HG03460 (cell line): ENCODE measurements at regions not wholly inside any gene's neighbourhood (a gene's known extent, or its start where the extent isn't known, plus 50 kb on each side); places are given as distances from the start of the nearest gene placed in this dataset.

ENCODE experiments used
- ATAC-seq: cut with Tn5 transposase; IDR thresholded peaks from one replicate; pipeline ENCODE4 v1.9.1; 2021; ENCODE audit not compliant: unreplicated experiment

- no peak for ATAC-seq
Observed at GRCh38 chr4:151917145-151917734, 156.4 kb upstream of the GATB start.

- no peak for ATAC-seq
Observed at GRCh38 chr4:151912632-151913031, 151.8 kb upstream of the GATB start.

DNA sequence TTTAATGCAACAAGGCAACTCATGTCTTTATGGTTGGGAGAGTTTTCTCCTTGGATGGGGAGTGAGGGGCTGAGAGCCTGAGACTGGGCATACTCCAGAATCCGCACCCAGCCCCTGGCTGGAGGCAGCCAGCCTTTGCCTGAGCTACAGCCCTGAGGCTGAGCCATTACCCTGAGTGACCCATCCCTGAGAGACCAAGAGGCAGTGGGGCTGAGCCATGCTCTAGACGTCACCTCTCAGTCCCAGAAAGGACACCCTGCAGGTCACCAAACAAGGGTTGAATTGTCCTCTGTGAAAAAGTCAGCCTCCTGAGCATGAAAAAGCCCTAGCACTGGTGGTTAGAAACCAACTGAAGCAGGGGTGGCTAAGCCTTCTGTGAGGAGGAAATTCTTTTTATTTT is 151.2 kb upstream of the GATB start:
- ATAC-seq: no peak

- ATAC-seq: no peak
Observed at GRCh38 chr4:151908734-151909497, 148.1 kb upstream of the GATB start.

GRCh38 chr4:151908201-151908600 is 147.4 kb upstream of the GATB start:
- no peak for ATAC-seq

GRCh38 chr4:151906438-151906837 is 145.6 kb upstream of the GATB start:
- no peak for ATAC-seq

- ATAC-seq: peak; percentile 89
Observed at GRCh38 chr4:151905197-151905596, 144.4 kb upstream of the GATB start.

DNA sequence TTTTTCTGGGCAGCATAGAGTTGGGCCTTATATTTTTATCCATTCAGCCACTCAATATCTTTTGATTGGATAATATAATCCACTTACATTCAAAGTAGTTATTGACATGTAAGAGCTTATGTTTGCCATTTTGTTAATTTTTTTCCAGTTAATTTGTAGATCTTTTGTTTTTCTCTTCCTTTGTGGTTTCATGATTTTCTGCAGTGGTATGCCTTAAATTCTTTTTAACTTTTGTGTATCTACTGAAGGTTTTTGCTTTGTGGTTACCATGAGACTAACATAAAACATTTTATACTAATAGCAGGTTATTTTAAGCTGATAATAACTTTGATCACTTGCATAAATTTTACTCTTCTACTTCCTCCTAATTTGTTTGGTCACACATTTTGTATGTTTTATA is 140.8 kb upstream of the GATB start:
- ATAC-seq: no peak

DNA sequence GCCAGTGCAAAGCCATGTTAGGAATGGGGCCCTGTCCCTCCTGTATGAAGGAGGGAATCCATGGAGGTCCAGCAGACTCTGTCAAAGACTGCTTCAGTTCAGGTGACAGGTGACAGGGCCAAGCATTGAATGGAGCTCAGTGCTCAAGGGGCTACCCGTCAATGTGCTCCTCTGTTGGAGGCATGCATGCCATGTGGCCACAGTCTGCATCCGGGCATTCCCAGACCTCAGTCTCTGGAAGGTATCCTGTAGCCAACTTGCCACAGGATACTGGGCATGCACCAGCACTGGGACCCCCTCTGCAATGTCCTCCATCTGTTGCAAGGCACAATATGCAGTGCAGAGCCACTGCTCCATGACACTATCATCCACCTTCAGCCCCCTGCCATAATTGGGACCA is 136.1 kb upstream of the GATB start:
- no peak for ATAC-seq

- no peak for ATAC-seq
Observed at GRCh38 chr4:151895671-151896070, 134.9 kb upstream of the GATB start.

DNA sequence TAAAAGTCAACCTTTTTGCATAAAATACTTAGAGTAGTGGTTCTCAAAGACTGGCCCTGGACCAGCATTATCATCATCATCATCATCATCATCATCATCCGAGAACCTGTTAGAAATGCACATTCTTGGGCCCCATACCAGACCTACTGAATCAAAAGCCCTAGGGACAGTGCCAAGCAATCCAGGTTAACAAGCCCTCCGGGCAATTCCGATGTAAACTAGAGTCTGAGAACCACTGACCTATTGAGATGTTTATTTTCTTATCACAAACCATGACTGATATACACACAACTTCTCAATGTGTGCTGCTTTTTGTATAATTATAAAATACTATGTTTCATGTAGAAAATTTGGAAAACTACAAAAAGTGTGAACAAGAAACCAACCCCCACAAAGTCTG is 133.4 kb upstream of the GATB start:
- no peak for ATAC-seq

DNA sequence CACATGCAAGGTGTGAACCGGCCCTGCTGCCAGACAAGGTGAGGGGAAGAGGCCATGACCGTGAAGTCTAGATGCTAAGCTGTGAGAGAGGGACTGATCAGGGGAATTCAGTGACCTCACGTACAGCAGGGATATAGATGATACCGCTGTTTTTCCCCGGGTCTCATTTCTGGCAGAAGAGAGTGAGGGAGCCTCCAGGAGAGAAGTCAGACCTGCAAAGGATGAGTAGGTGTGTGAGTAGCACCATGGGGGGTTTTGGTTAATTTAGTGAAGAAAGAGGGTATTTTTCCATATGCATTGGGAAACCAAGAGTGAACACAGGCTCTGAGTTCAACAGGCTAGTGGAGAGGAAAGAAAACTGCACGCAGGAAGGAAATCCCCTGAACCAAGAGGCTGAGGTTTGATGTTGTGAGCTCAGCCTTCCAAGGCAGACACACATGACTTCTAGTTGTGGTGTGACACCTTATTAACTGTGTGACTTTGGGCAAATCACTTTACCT is 127.6 kb upstream of the GATB start:
- peak; percentile 43 for ATAC-seq

- peak; percentile 29 for ATAC-seq
Observed at GRCh38 chr4:151887816-151888180, 127.0 kb upstream of the GATB start.

DNA sequence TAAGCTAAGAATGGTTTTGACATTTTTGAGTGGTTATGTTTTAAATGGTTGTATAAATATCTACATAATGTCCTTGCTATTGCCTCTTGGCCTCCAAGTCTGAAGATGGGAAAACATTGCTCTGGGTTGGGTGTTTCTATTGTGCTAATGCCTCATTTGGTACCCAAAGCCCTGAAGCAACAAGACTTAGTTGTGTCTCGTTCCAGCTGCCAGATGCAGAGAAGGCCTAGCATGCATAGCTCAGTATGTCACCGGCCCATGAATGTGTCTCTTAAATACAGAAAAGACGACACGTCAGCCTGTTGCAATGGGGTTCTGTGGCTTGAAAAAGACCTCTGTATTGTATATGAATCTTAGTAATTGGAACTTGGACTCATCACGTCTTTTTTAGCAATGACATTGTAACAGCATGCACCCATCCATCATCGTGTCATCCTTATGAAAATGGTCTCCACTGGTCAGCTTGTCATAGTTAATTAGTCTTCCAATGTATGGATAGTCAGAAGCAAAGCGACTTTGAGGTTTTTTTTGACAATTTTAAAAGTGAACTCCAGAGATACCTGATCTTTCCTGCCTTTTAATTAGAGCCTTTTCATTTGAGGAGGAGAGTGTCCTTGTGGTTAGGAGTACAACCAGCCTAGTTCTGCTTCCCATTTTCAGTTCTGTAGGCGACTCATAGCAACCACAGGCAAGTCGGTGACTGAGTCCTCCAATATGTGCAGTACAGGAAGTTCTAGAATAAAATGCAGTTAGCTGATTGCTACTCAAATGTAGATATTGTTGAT is 126.4 kb upstream of the GATB start:
- ATAC-seq: peak; percentile 72

GRCh38 chr4:151885123-151885522 is 124.3 kb upstream of the GATB start:
- ATAC-seq: no peak

DNA sequence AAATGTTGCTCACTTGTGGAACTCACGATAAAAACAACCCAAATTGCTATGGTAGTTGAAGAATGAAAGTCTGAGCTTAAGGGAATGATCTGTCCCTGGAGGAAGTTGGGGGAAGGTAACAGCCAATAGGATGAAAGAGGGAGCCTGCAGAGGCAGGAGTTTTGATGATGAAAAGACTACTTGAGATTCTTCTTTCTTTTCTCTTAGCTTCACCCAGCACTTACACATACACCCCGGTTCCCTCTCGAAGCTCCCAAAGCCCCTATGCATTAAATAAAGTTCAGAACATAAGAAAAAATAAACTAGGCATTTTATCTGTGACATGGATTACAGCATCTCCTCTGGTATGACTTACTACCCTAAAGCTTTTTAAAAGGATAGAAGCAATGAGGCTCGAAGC is 122.9 kb upstream of the GATB start:
- ATAC-seq: no peak

DNA sequence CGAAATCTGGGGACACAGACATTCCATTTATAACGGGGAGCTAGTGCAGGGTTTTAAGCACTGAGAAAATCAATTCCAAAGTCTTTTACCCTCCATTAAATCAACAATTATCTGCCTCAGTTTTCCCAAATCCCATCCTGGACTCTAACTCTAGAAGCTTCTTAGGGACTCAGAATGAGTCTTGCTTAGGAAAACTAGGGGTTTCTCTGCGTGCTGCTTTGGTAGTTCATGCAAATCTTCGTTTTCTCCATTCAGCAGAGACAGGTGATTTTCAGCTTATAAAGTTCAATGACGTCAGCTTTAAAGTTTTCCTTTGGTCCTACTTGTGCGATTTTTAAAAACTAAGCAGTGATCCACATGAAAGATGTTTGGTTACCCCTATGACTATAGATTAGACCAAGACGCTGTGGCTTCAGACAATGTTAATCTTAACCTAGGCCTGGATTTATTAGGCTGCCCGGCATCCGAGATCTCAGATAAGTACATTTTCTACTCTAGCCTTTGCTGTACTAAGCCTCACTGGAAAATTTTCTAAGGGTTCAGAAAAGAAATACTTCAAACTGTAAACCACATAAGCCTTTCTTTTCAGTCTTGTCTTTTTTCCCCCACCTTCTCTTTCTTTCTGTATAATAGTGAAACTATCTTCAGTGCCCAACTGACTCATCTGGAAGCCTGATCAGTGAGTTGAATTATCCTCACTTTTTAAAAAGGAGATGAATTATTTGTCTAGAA is 121.4 kb upstream of the GATB start:
- peak; percentile 55 for ATAC-seq

DNA sequence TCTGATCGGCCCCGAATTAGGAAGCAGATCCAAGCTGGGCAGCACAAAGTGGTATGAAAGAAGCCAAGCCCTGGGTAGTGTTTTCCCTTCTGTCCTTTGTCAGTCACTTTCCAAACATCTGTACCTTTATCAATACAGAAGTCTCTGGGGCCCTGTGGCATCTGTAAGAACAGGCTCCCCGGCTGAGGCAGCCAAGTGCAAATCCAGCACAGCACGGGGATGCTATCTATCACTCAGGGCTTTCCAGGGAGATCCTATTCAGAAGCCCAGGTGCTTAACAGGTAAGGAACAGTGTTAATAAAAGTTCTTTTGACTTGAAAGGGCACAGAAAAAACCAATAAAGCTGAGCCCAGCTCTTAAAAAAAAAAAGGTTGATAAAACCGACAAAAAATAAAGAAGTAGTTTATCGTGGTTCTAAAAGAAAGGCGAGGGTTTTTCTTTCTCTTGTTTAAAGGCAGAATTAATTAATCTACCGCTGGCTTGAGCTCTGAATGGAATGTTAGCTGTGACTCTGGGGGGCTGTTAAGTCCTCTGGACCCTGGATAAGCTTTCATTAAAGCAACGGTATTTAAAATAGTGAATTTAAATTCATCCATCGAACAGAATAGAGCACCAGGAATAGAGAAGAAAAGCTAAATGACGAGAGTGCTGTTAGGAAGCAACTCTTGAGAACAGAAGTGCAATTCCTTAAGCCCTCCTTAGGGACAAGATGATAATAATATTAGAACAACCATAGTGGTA is 119.1 kb upstream of the GATB start:
- ATAC-seq: no peak

- ATAC-seq: no peak
Observed at GRCh38 chr4:151876381-151876988, 115.7 kb upstream of the GATB start.

- ATAC-seq: no peak
Observed at GRCh38 chr4:151874328-151874727, 113.5 kb upstream of the GATB start.
